Liver (tissue), 8 donors: ENCODE measurements at regions not wholly inside any gene's neighbourhood (a gene's known extent, or its start where the extent isn't known, plus 50 kb on each side); places are given as distances from the start of the nearest gene placed in this dataset.

Experiments used
- DNase-seq: peaks from one replicate; pipeline ENCODE4 v3.0.0-alpha.2; 2017; ENCODE audit warnings: low spot score
- H3K27ac ChIP-seq, 2 donors: one replicate each; pipeline ENCODE4 v1.7.0; 2013; ENCODE audit warnings: inconsistent platforms in 2 of 2, low read length in 2 of 2, control low read depth in 1 of 2, low read depth in 1 of 2, mild to moderate bottlenecking in 1 of 2
- H3K27me3 ChIP-seq, 4 donors: one replicate each; pipeline versions ENCODE4 v1.6.1 to v1.7.0; 2013; ENCODE audit warnings: low read length in 3 of 4, inconsistent platforms in 1 of 4, mild to moderate bottlenecking in 1 of 4, moderate library complexity in 1 of 4; ENCODE audit not compliant: control insufficient read depth in 4 of 4, insufficient read depth in 4 of 4
- H3K36me3 ChIP-seq, 4 donors: one replicate each; pipeline versions ENCODE4 v1.6.1 to v1.7.0; 2013; ENCODE audit warnings: low read length in 3 of 4, mild to moderate bottlenecking in 3 of 4, low read depth in 1 of 4, moderate library complexity in 1 of 4; ENCODE audit not compliant: control insufficient read depth in 4 of 4, insufficient read depth in 3 of 4
- H3K4me1 ChIP-seq, 4 donors: one replicate each; pipeline versions ENCODE4 v1.6.1 to v1.7.0; 2013; ENCODE audit warnings: low read length in 3 of 4, mild to moderate bottlenecking in 3 of 4, moderate library complexity in 1 of 4; ENCODE audit not compliant: control insufficient read depth in 4 of 4, insufficient read depth in 4 of 4
- H3K4me3 ChIP-seq, 3 donors: one replicate each; pipeline versions ENCODE4 v1.6.1 to v1.7.0; 2013; ENCODE audit warnings: low read length in 3 of 3, control low read depth in 1 of 3, low read depth in 1 of 3, mild to moderate bottlenecking in 1 of 3
- H3K9ac ChIP-seq, 2 donors: one replicate each; pipeline ENCODE4 v1.7.0; 2013; ENCODE audit warnings: low read length in 2 of 2, mild to moderate bottlenecking in 2 of 2, moderate library complexity in 2 of 2, control low read depth in 1 of 2, low read depth in 1 of 2
- H3K9me3 ChIP-seq, 4 donors: one replicate each; pipeline versions ENCODE4 v1.6.1 to v1.7.0; 2013; ENCODE audit warnings: low read length in 3 of 4; ENCODE audit not compliant: control insufficient read depth in 4 of 4
- ATF3 ChIP-seq: IDR thresholded peaks from 2 replicates; pipeline ENCODE4 v1.6.1; 2016; ENCODE audit warnings: antibody characterized with exemption
- CTCF ChIP-seq: fragments of 150-350 bp; IDR thresholded peaks from 2 replicates; pipeline ENCODE4 v1.5.1; 2017; ENCODE audit warnings: improper control_type of control experiment, low read depth, low read length; ENCODE audit not compliant: missing input control
- EGR1 ChIP-seq, 2 donors: IDR thresholded peaks; 2 replicates each; pipeline ENCODE4 v1.6.1; 2016 to 2018; ENCODE audit warnings: antibody characterized with exemption in 2 of 2, low read depth in 2 of 2
- FOXA1 ChIP-seq: IDR thresholded peaks from 2 replicates; pipeline ENCODE4 v1.6.1; 2016; ENCODE audit warnings: antibody characterized with exemption
- FOXA2 ChIP-seq: IDR thresholded peaks from 2 replicates; pipeline ENCODE4 v1.6.1; 2016; ENCODE audit warnings: antibody characterized with exemption
- GABPA ChIP-seq, 2 donors: IDR thresholded peaks in 1 of 2; conservative IDR thresholded peaks in 1 of 2; 2 replicates each; pipeline ENCODE4 v1.6.1; 2016; ENCODE audit warnings: antibody characterized with exemption in 2 of 2, mild to moderate bottlenecking in 1 of 2, moderate library complexity in 1 of 2
- HNF4A ChIP-seq, 2 donors: conservative IDR thresholded peaks; 2 replicates each; pipeline ENCODE4 v1.6.1; 2016; ENCODE audit warnings: antibody characterized with exemption in 2 of 2, mild to moderate bottlenecking in 2 of 2
- HNF4G ChIP-seq: IDR thresholded peaks from 2 replicates; pipeline ENCODE4 v1.6.1; 2016; ENCODE audit warnings: antibody characterized with exemption
- JUND ChIP-seq, 2 donors: IDR thresholded peaks; 2 replicates each; pipeline ENCODE4 v1.6.1; 2016; ENCODE audit warnings: antibody characterized with exemption in 2 of 2
- MAX ChIP-seq: IDR thresholded peaks from 2 replicates; pipeline ENCODE4 v1.6.1; 2016; ENCODE audit warnings: antibody characterized with exemption
- NR2F2 ChIP-seq: IDR thresholded peaks from 2 replicates; pipeline ENCODE4 v1.6.1; 2016; ENCODE audit warnings: antibody characterized with exemption
- RAD21 ChIP-seq, 2 donors: IDR thresholded peaks; 2 replicates each; pipeline ENCODE4 v1.6.1; 2016; ENCODE audit warnings: antibody characterized with exemption in 2 of 2, mild to moderate bottlenecking in 2 of 2
- REST ChIP-seq: IDR thresholded peaks from 2 replicates; pipeline ENCODE4 v1.6.1; 2016; ENCODE audit warnings: antibody characterized with exemption, mild to moderate bottlenecking
- RXRA ChIP-seq, 2 donors: IDR thresholded peaks; 2 replicates each; pipeline ENCODE4 v1.6.1; 2017 to 2018; ENCODE audit warnings: antibody characterized with exemption in 2 of 2, mild to moderate bottlenecking in 1 of 2
- SP1 ChIP-seq: IDR thresholded peaks from 2 replicates; pipeline ENCODE4 v1.6.1; 2018; ENCODE audit warnings: antibody characterized with exemption, mild to moderate bottlenecking
- TAF1 ChIP-seq: conservative IDR thresholded peaks from 2 replicates; pipeline ENCODE4 v1.6.1; 2016; ENCODE audit warnings: antibody characterized with exemption, mild to moderate bottlenecking
- YY1 ChIP-seq: IDR thresholded peaks from 2 replicates; pipeline ENCODE4 v1.6.1; 2016; ENCODE audit warnings: antibody characterized with exemption, mild to moderate bottlenecking
- ZBTB33 ChIP-seq: IDR thresholded peaks from 2 replicates; pipeline ENCODE4 v1.6.1; 2016; ENCODE audit warnings: antibody characterized with exemption
- WGBS: extraction: QIAGEN DNeasy Blood & Tissue Kit; methylation state at CpG from one replicate; pipeline ENCODE4 v1.1.7; 2013; 5-methylcytosine and 5-hydroxymethylcytosine counted together
- donor health status: healthy.
- donor health status: healthy.
- donor health status: healthy.
- donor health status: healthy.
- donor health status: healthy.

GRCh38 chr12:3996322-3996721 is 123.1 kb upstream of the PARP11 start:
- Histone ChIP-seq H3K4me3 (no peak overlapping the region), H3K9ac (no peak overlapping the region), H3K27me3 (no peaks in the 10 kb centered on the region), H3K36me3 (no peaks in the 10 kb centered on the region), H3K27ac (no peak overlapping the region), H3K9me3 (no peaks in the 10 kb centered on the region), H3K4me1 (peaks cover 0 to 18% (median 14%) of the 10 kb centered on the region in 4 donors)
- DNase-seq = no peak
- no peak for TF ChIP-seq MAX
- TF ChIP-seq REST = no peak
- TF ChIP-seq TAF1 = no peak
- TF ChIP-seq GABPA (IDR thresholded peaks at IDR 0.05 in 1 of 2, conservative IDR thresholded peaks at IDR 0.05 in 1 of 2) = no peak
- no peak for TF ChIP-seq HNF4G
- no peak for TF ChIP-seq JUND (IDR thresholded peaks at IDR 0.05)
- TF ChIP-seq YY1 = no peak
- no peak for TF ChIP-seq ZBTB33
- TF ChIP-seq RAD21 (IDR thresholded peaks at IDR 0.05) = no peak
- no peak for TF ChIP-seq NR2F2
- no peak for TF ChIP-seq RXRA (IDR thresholded peaks at IDR 0.05)
- TF ChIP-seq CTCF = no peak
- no peak for TF ChIP-seq SP1
- TF ChIP-seq ATF3 = no peak
- TF ChIP-seq FOXA1 = no peak
- TF ChIP-seq HNF4A (conservative IDR thresholded peaks at IDR 0.05) = no peak
- no peak for TF ChIP-seq FOXA2
- TF ChIP-seq EGR1 (IDR thresholded peaks at IDR 0.05; ENCODE audit: low read depth in 2 of 2) = no peak
- WGBS = 88% methylated on average over 5 of the region's 5 CpGs

- H3K36me3 ChIP-seq = no peaks in the 10 kb centered on the region
- H3K27me3 ChIP-seq = no peaks in the 10 kb centered on the region
- no peaks in the 10 kb centered on the region for H3K9me3 ChIP-seq
- no peak overlapping the region for H3K9ac ChIP-seq
- no peak for DNase-seq
- H3K27ac ChIP-seq = no peak overlapping the region
- H3K4me3 ChIP-seq = no peak overlapping the region
- TF ChIP-seq ZBTB33 (no peak), SP1 (no peak)
- 96% methylated on average over 2 of the region's 2 CpGs for WGBS
- peaks cover 0 to 18% (median 14%) of the 10 kb centered on the region in 4 donors for H3K4me1 ChIP-seq
Observed at GRCh38 chr12:3995306-3995705, 122.1 kb upstream of the PARP11 start.
